GM20431 (cell line): ENCODE measurements at regions not wholly inside any gene's neighbourhood (a gene's known extent, or its start where the extent isn't known, plus 50 kb on each side); places are given as distances from the start of the nearest gene placed in this dataset.
"Not testable (repeated sequence)": the region's sequence is repeated elsewhere in the genome, so short reads cannot be mapped to it uniquely, and the experiment has no call there.

ENCODE experiments used
- in situ Hi-C: fragments of 300-500 bp; cut with MseI, MboI; formaldehyde crosslinking; loops from one replicate; pipeline ENCODE4 v1.15.0; 2020; ENCODE audit warnings: low sequenced_read_pairs; ENCODE audit not compliant: unreplicated experiment

- in situ Hi-C loops: no loop called here
Measured at GRCh38 chr10:36424502-36424901, 700.9 kb upstream of the ANKRD30A start.

GRCh38 chr10:36423821-36424248 lies 701.6 kb upstream of the ANKRD30A start:
- in situ Hi-C loops: no loop called here

GRCh38 chr10:36421992-36422391 lies 703.4 kb upstream of the ANKRD30A start:
- in situ Hi-C loops: no loop called here

GRCh38 chr10:36416513-36416912 lies 708.9 kb upstream of the ANKRD30A start:
- in situ Hi-C loops: no loop called here

GRCh38 chr10:36412942-36413341 lies 712.5 kb upstream of the ANKRD30A start:
- in situ Hi-C loops: no loop called here

- in situ Hi-C loops: not testable (repeated sequence)
Measured at GRCh38 chr10:36400238-36400637, 725.2 kb upstream of the ANKRD30A start.

- in situ Hi-C loops: no loop called here
Measured at GRCh38 chr10:36393801-36394200, 731.6 kb upstream of the ANKRD30A start.

GRCh38 chr10:36391405-36391804 lies 734.0 kb upstream of the ANKRD30A start:
- in situ Hi-C loops: no loop called here

- in situ Hi-C loops: no loop called here
Measured at GRCh38 chr10:36390221-36390620, 735.2 kb upstream of the ANKRD30A start.

GRCh38 chr10:36388166-36388565 lies 737.2 kb upstream of the ANKRD30A start:
- in situ Hi-C loops: no loop called here

GRCh38 chr10:36385693-36386092 lies 739.7 kb upstream of the ANKRD30A start:
- in situ Hi-C loops: no loop called here

GRCh38 chr10:36383349-36383748 lies 741.3 kb upstream of the FZD8 start:
- in situ Hi-C loops: no loop called here

- in situ Hi-C loops: no loop called here
Measured at GRCh38 chr10:36381748-36382147, 739.7 kb upstream of the FZD8 start.

- in situ Hi-C loops: no loop called here
Measured at GRCh38 chr10:36380538-36380937, 738.4 kb upstream of the FZD8 start.

- in situ Hi-C loops: no loop called here
Measured at GRCh38 chr10:36375107-36375506, 733.0 kb upstream of the FZD8 start.

- in situ Hi-C loops: no loop called here
Measured at GRCh38 chr10:36373424-36374096, 731.5 kb upstream of the FZD8 start.

GRCh38 chr10:36367362-36367761 lies 725.3 kb upstream of the FZD8 start:
- in situ Hi-C loops: no loop called here

- in situ Hi-C loops: no loop called here
Measured at GRCh38 chr10:36366843-36367242, 724.7 kb upstream of the FZD8 start.

- in situ Hi-C loops: no loop called here
Measured at GRCh38 chr10:36366065-36366464, 724.0 kb upstream of the FZD8 start.

GRCh38 chr10:36362257-36362656 lies 720.2 kb upstream of the FZD8 start:
- in situ Hi-C loops: no loop called here

GRCh38 chr10:36358736-36359135 lies 716.6 kb upstream of the FZD8 start:
- in situ Hi-C loops: no loop called here

- in situ Hi-C loops: no loop called here
Measured at GRCh38 chr10:36354633-36355032, 712.5 kb upstream of the FZD8 start.
